ENCODE measurements at regions not wholly inside any gene's neighbourhood (a gene's known extent, or its start where the extent isn't known, plus 50 kb on each side); places are given as distances from the start of the nearest gene placed in this dataset.

GRCh38 chr15:99511866-99512661, 53.7 kb upstream of the MEF2A start:
- DNase-seq, result no peak

DNA sequence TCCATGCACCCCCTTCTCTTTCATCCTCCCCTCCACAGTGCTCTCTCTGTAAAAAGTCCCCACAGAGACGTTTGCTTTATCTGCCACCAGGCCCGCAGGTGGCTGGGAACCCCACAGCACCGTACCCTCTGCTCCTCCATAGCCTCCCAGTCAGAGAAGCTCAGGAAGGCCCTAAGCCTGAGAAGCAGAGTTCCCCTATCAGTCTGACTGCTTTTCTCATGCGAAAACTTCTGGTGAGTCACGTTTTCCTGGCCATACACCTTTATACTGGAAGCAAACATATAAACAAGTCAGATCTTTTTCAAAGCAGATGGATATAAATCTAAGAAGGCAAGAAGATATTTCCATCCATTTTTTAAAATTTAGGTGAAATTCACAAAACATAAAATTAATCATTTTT, 51.5 kb upstream of the MEF2A start:
- no peak for DNase-seq
